ENCODE measurements at regions not wholly inside any gene's neighbourhood (a gene's known extent, or its start where the extent isn't known, plus 50 kb on each side); places are given as distances from the start of the nearest gene placed in this dataset.
"Not testable (repeated sequence)": the region's sequence is repeated elsewhere in the genome, so short reads cannot be mapped to it uniquely, and the experiment has no call there.

DNA sequence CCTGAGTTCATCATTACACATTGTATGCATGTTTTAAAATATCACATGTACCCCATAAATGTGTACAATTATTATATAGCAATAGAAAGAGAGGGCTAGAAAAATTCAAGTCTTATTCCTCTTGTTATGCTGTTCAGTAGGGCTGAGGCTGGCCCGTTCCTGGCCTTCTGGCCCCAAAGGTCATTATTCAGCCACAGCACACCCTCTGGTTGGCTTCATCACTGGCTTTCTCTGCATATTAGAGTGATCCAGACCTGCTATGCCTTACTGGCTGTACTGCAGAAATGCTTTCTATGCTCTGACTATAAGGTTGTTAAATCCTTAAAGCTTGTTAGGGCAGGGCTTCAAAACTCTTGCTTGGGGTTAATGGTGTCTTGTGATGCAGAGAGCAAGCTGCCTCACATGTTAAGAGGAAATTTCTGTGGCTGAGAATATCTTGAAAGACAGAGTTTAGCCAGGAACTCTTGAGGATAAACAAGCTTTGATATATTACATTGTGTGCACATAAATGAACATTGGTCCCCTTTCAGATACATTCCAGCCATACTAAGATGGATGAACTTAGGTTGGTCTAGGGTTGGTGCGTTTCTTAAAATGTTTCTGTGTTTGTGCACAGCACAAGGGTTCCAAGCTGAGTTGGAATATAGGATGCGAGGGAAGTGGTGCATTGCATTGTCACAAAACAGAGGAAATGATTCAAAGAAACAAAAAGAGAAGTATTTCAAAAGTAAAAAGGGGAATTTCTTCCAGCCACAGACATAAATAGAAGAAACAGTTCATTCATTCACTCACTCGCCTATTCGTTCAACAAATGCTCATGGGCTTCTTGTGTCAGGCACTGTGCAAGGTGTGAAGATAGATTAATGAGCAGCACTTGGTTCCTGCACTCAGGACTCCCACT, 61.6 kb upstream of the WDR11 start:
- H3K27me3 ChIP-seq (ENCODE audit: control insufficient read depth, insufficient read depth, low read length), result no peaks in the 10 kb centered on the region
- no peaks in the 10 kb centered on the region for H3K36me3 ChIP-seq (ENCODE audit: control insufficient read depth, insufficient read depth, low read length)
- H3K4me3 ChIP-seq (ENCODE audit: low read depth, low read length), result no peak overlapping the region
- H3K9ac ChIP-seq (ENCODE audit: low read length), result no peak overlapping the region
- H3K27ac ChIP-seq (ENCODE audit: low read depth, low read length), result no peak overlapping the region
- peaks cover 2% of the 10 kb centered on the region; the same call in 1 of the 2 replicates for H3K9me3 ChIP-seq (ENCODE audit: control insufficient read depth, insufficient read depth, low read depth, low read length)
- H3K4me1 ChIP-seq (ENCODE audit: control insufficient read depth, insufficient read depth, low read length), result peaks cover 8% of the 10 kb centered on the region; the same call in 1 of the 2 replicates

DNA sequence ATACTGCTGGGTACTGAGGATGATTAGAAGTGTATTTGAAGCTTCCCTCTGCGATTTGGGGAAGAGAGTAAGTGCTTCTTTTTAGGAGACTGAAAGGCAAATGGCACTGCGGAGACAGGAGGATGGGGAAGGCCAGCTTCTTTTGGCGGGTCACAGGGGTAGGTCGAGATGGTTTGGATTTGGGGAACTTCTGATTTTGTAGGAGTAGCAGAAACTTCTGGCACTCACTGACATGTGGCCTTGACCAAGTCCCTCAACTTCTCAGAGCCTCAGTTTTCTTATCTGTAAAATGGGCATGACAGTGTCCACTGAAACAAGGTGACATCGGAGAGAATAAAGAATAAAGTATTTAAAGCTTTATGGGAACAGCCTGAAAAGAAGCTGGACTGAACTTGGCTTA, 59.8 kb upstream of the WDR11 start:
- H3K27ac ChIP-seq (ENCODE audit: low read depth, low read length), result no peak overlapping the region
- H3K27me3 ChIP-seq (ENCODE audit: control insufficient read depth, insufficient read depth, low read length), result no peaks in the 10 kb centered on the region
- no peak overlapping the region for H3K9ac ChIP-seq (ENCODE audit: low read length)
- no peak overlapping the region for H3K4me3 ChIP-seq (ENCODE audit: low read depth, low read length)
- H3K4me1 ChIP-seq (ENCODE audit: control insufficient read depth, insufficient read depth, low read length), result peaks cover 8% of the 10 kb centered on the region; the same call in 1 of the 2 replicates
- no peaks in the 10 kb centered on the region for H3K36me3 ChIP-seq (ENCODE audit: control insufficient read depth, insufficient read depth, low read length)
- no peaks in the 10 kb centered on the region for H3K9me3 ChIP-seq (ENCODE audit: control insufficient read depth, insufficient read depth, low read depth, low read length)

DNA sequence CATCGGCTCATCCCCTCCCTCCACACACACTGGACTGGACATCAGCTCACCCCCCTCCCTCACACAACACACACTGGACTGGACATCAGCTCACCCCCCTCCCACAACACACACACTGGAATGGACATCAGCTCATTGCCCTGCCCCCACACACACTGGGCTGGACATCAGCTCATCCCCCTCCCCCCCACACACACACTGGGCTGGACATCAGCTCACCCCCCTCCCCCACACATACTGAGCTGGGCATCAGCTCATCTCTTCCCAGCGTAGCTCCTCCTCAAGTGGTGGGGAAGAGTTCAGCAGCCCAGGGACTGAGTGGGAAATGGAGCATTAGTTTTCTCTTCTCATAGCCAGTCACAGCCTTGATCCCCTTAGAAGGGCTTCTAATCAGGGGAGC, 58.1 kb upstream of the WDR11 start:
- H3K4me1 ChIP-seq (ENCODE audit: control insufficient read depth, insufficient read depth, low read length), result peaks cover 8% of the 10 kb centered on the region; the same call in 1 of the 2 replicates
- H3K27me3 ChIP-seq (ENCODE audit: control insufficient read depth, insufficient read depth, low read length), result no peaks in the 10 kb centered on the region
- peaks cover 5% of the 10 kb centered on the region for H3K9me3 ChIP-seq (ENCODE audit: control insufficient read depth, insufficient read depth, low read depth, low read length)
- no peaks in the 10 kb centered on the region for H3K36me3 ChIP-seq (ENCODE audit: control insufficient read depth, insufficient read depth, low read length)
- H3K27ac ChIP-seq (ENCODE audit: low read depth, low read length), result no peak overlapping the region
- no peak overlapping the region for H3K9ac ChIP-seq (ENCODE audit: low read length)
- no peak overlapping the region for H3K4me3 ChIP-seq (ENCODE audit: low read depth, low read length)

DNA sequence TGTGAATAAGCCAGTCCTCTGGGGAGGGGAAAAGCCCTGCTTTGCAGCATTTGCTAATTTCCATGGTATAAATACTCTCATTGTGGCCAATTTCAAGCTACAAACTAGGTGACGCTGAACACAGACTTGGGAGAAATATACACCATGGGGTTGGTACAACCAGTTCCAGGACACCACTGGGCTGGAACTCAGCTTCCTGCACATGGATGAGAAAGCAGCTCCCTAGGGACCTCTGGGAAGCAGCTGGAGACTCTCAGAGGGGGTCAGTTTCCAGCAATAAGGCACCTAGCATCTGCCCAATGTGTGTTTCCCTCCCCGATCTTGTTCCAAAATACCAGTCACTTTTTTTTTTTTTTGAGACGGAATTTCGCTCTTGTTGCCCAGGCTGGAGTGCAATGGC, 56.8 kb upstream of the WDR11 start:
- Histone ChIP-seq H3K4me1 (ENCODE audit: control insufficient read depth, insufficient read depth, low read length) (peaks cover 8% of the 10 kb centered on the region; the same call in 1 of the 2 replicates), H3K27ac (ENCODE audit: low read depth, low read length) (no peak overlapping the region), H3K36me3 (ENCODE audit: control insufficient read depth, insufficient read depth, low read length) (no peaks in the 10 kb centered on the region), H3K9me3 (ENCODE audit: control insufficient read depth, insufficient read depth, low read depth, low read length) (peaks cover 5% of the 10 kb centered on the region), H3K27me3 (ENCODE audit: control insufficient read depth, insufficient read depth, low read length) (no peaks in the 10 kb centered on the region), H3K4me3 (ENCODE audit: low read depth, low read length) (no peak overlapping the region), H3K9ac (ENCODE audit: low read length) (no peak overlapping the region)

DNA sequence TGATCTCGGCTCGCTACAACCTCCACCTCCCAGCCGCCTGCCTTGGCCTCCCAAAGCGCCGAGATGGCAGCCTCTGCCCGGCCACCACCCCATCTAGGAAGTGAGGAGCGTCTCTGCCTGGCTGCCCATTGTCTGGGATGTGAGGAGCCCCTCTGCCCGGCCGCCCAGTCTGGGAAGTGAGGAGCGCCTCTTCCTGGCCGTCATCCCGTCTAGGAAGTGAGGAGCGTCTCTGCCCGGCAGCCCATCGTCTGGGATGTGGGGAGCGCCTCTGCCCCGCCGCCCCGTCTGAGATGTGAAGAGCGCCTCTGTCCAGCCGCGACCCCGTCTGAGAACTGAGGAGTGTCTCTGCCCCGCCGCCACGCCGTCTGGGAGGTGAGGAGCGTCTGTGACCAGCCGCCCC, 52.9 kb upstream of the WDR11 start:
- not testable (repeated sequence) for H3K9me3 ChIP-seq (ENCODE audit: control insufficient read depth, insufficient read depth, low read depth, low read length); H3K9ac ChIP-seq (ENCODE audit: low read length)

DNA sequence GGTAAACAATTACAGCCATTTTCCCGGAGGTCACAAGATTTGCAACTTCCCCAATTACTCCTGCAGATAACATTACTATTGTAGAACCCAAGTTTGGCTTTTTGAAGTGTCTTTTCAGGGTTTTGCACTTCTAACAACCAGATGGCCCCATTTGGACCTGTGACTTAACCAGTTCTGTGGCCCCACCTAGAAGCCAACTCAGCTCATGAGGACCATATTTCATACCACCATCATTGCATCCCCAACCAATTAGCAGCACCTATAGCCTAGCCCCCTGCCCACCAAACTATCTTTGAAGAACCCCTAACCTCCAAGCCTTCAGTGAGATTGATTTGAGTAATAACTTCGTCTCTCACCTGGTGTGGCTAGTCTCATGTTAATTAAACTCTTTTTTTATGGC, 51.3 kb upstream of the WDR11 start:
- Histone ChIP-seq H3K4me1 (ENCODE audit: control insufficient read depth, insufficient read depth, low read length) (peaks cover 16% of the 10 kb centered on the region), H3K4me3 (ENCODE audit: low read depth, low read length) (no peak overlapping the region; the same call in 1 of the 2 replicates), H3K9ac (ENCODE audit: low read length) (no peak overlapping the region), H3K27ac (ENCODE audit: low read depth, low read length) (peak overlapping the region; percentile 47), H3K36me3 (ENCODE audit: control insufficient read depth, insufficient read depth, low read length) (no peaks in the 10 kb centered on the region), H3K9me3 (ENCODE audit: control insufficient read depth, insufficient read depth, low read depth, low read length) (peaks cover 5% of the 10 kb centered on the region), H3K27me3 (ENCODE audit: control insufficient read depth, insufficient read depth, low read length) (no peaks in the 10 kb centered on the region)

More for the DNA sequence above, 52.9 kb upstream of the WDR11 start:
- H3K27ac ChIP-seq (ENCODE audit: low read depth, low read length); H3K4me3 ChIP-seq (ENCODE audit: low read depth, low read length); H3K36me3 ChIP-seq (ENCODE audit: control insufficient read depth, insufficient read depth, low read length); H3K27me3 ChIP-seq (ENCODE audit: control insufficient read depth, insufficient read depth, low read length): not testable (repeated sequence)
- H3K4me1 ChIP-seq (ENCODE audit: control insufficient read depth, insufficient read depth, low read length), result peaks cover 16% of the 10 kb centered on the region

DNA sequence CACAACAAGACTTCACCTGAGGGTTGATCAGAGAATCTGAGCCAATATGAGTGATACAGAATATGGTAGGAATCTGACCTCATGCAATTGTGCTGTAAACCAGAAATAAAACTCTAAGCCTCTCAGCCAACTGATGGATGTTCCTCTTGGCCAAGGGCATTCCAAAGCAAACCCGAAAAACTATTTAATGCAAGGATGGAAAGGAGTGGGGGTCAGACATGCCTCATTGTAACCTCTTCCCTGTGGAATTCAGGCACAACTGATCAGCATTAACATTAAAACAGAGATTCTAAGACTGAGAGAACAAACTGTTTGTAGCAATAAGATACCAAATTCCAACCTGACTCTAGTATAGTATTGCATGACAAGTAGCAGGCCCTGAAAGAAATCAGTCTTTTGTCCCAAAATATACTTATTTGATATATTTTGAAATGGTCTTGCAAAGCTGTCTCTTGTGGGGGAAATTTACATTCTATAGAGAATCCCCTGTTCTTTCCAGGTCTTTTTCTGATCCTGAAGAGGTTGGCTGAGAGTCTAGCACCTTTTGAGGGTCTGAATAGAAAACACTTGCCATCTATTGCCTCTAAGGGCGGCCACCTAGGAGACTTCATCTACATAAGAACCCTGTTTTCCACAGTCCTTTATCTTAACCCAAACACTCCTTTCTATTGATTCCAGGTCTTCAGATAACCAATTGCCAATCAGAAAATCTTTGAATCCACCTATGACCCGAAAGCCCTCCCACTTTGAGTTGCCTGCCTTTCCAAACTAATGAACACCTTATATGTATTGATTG, 50.4 kb upstream of the WDR11 start:
- Histone ChIP-seq H3K36me3 (ENCODE audit: control insufficient read depth, insufficient read depth, low read length) (no peaks in the 10 kb centered on the region), H3K9me3 (ENCODE audit: control insufficient read depth, insufficient read depth, low read depth, low read length) (peaks cover 5% of the 10 kb centered on the region), H3K9ac (ENCODE audit: low read length) (no peak overlapping the region), H3K4me1 (ENCODE audit: control insufficient read depth, insufficient read depth, low read length) (peaks cover 16% of the 10 kb centered on the region), H3K27me3 (ENCODE audit: control insufficient read depth, insufficient read depth, low read length) (no peaks in the 10 kb centered on the region), H3K4me3 (ENCODE audit: low read depth, low read length) (peak overlapping the region; percentile 7; the same call in 1 of the 2 replicates), H3K27ac (ENCODE audit: low read depth, low read length) (peak overlapping the region; percentile 47)
